ENCODE measurements at regions not wholly inside any gene's neighbourhood (a gene's known extent, or its start where the extent isn't known, plus 50 kb on each side); places are given as distances from the start of the nearest gene placed in this dataset.

DNA sequence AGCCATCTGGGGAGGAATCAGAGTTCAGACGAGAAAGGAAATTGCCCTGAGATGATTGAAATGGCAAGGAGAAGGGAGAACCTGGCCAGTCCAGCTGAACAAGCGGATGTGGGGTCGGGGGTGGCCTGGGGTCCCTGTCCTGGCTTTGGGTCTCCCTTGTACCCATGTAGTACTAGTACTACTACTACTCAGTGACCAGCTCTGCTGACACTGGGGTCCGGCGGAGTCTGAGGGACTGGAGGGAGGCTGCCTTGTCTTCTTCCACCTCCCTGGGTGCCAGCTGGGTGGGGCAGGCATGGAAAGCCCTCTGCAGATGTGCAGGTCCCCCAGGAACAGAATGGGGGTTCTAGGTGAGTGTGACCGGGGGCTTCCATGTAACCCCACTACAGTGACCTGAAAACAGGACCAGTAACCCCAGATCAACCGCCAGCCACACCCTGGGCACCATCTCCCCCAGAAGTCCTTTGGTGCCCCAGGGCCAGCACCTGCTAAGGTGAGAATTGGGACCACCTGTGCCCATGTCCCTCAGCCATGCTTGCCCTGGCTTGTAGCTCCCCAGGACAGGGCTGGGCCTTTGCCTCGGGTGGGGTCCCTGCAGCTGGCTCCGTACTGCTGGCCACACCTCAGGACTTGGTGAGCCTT lies 89.1 kb upstream of the COL5A1 start:
- peaks cover 2% of the 10 kb centered on the region for H3K9me3 Mint-ChIP-seq
- no peaks in the 10 kb centered on the region for H3K36me3 Mint-ChIP-seq
- no peak overlapping the region for H3K4me3 Mint-ChIP-seq
- no peak overlapping the region for H3K27ac Mint-ChIP-seq
- no peak for DNase-seq
- no peaks in the 10 kb centered on the region for H3K4me1 Mint-ChIP-seq
- H3K27me3 Mint-ChIP-seq = peaks cover 14% of the 10 kb centered on the region
- CTCF ChIA-PET = no interaction called here

DNA sequence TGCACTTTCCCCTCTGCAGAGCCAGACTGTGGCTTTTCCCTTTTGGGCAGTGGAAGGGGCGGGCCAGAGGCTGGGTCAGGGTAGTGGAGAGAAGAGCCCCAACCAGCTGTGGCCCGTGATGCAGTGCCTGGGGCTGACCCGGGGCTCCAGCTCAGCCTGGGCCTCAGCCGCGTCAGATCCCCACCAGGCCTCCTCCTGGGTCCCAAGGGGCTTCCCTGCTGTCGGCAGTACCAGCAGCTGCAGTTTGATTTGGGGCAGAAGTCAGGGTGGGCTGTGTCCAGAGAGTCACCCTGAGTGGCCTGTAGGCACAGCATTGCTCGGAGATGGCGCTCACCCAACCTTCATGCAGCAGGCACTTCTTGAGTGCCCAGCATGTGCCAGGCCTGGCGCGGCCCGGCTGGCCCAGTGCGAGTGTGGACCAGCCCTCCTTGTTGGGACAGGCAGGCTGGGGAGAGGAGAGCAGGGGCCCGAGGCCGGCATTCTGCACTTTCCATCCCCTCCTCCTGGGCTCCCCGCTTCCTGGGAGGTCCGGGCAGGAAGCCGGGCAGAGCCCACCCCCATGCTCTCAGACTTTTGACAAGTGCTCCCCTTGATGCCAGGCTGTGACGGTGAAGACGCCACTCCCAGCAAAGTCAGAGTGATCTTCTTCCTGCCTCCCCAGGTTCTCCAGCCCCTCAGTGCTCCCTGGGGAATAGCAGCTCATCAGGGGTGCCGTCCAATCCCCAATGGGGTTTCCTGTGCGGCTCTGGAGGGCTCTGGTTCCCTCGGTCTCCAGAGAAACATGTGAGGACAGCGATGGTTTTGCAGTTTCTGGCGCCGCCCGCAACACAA lies 88.3 kb upstream of the COL5A1 start:
- CTCF ChIA-PET = no interaction called here
- Mint-ChIP-seq H3K36me3 (no peaks in the 10 kb centered on the region), H3K9me3 (peaks cover 2% of the 10 kb centered on the region), H3K27me3 (peaks cover 14% of the 10 kb centered on the region), H3K4me3 (no peak overlapping the region), H3K4me1 (no peaks in the 10 kb centered on the region), H3K27ac (no peak overlapping the region)
- no peak for DNase-seq

DNA sequence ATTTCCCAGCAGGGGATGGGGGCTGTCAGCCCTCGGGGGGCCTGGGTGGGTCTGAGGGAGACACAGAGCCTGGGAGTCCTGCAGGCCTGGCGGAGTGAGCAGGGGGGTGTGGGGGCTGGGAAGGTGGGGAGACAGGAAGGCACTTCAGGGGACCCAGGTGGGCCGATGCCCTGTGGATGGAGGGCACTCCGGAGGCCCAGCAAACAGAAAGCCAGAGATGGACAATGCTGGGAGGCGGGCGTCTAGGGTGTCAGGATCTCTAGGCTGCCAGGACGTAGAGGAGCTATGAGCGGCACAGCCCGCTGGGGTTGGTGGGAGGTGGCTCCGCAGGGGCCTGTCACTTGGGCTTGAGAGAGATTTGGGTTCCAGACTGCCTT lies 87.6 kb upstream of the COL5A1 start:
- Mint-ChIP-seq H3K27ac (no peak overlapping the region), H3K27me3 (peaks cover 21% of the 10 kb centered on the region), H3K4me3 (no peak overlapping the region), H3K4me1 (peaks cover under 1% of the 10 kb centered on the region), H3K9me3 (peaks cover 2% of the 10 kb centered on the region), H3K36me3 (no peaks in the 10 kb centered on the region)
- CTCF ChIA-PET = no interaction called here
- no peak for DNase-seq

DNA sequence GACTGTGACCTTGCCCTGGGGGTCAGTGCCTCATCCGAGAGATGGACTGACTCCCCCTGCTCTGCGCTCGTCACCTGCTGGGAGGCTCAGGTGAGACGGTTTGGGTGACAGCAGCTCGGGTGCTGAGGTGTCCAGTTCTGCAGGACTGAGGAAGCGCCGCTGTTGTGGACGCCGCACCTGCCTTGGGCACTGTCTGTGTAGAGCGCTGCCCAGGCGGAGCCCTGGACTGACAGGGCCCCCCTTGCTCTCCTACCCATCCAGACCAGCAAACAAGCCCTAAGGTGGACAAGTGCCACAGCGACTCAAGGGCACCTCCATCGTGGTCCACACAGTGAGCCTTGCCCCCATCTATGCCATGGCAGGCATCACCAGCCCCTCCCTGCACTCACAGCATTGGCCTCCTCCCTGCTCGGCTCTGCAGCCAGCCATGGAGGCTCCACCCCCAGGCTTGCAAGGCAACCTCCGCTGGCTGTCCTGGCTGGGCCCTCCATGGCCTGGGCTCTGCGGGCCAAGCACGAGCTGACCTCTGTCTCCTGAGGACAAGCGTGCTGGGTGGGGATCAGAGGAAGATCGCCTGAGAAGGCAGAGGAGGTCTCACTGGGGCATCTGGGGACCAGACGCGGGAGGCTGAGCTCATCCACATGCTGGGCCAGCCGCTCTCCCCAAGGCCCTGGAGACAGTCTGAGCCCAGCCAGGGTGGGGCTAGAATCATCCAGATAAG lies 87.1 kb upstream of the COL5A1 start:
- no peak for DNase-seq
- Mint-ChIP-seq H3K4me1 (peaks cover 2% of the 10 kb centered on the region), H3K27ac (no peak overlapping the region), H3K9me3 (peaks cover 2% of the 10 kb centered on the region), H3K4me3 (no peak overlapping the region), H3K36me3 (no peaks in the 10 kb centered on the region), H3K27me3 (peaks cover 23% of the 10 kb centered on the region)
- CTCF ChIA-PET = no interaction called here

DNA sequence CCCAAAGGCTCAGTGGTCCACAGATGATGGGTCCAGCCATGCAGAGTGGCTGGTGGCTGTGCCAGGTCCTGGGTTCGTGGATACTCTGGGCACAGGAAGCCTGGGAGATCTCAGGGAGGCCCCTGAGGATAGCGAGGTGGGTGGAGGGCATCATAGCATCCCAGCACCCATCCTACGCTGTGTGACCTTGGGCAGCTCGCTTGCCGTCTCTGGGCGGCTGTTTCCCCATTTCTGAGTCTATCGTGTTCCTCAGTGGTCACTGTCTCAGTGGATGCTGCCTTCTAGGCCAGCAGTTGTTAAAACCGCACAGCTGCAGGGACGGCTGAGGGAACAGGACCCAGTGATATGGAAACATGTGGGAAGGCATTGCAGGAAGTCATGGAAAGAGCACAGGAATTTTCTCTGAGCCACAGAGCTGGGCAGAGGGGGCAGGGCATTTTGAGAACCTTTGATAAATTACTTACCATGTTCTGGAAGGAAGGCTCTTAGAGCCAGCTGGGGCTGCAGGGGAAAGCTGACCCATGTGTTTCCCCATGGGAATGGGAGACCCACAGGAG lies 86.4 kb upstream of the COL5A1 start:
- H3K4me3 Mint-ChIP-seq = no peak overlapping the region
- CTCF ChIA-PET = no interaction called here
- H3K9me3 Mint-ChIP-seq = peaks cover 2% of the 10 kb centered on the region
- H3K4me1 Mint-ChIP-seq = peaks cover 2% of the 10 kb centered on the region
- no peaks in the 10 kb centered on the region for H3K36me3 Mint-ChIP-seq
- peaks cover 23% of the 10 kb centered on the region for H3K27me3 Mint-ChIP-seq
- H3K27ac Mint-ChIP-seq = no peak overlapping the region
- no peak for DNase-seq

DNA sequence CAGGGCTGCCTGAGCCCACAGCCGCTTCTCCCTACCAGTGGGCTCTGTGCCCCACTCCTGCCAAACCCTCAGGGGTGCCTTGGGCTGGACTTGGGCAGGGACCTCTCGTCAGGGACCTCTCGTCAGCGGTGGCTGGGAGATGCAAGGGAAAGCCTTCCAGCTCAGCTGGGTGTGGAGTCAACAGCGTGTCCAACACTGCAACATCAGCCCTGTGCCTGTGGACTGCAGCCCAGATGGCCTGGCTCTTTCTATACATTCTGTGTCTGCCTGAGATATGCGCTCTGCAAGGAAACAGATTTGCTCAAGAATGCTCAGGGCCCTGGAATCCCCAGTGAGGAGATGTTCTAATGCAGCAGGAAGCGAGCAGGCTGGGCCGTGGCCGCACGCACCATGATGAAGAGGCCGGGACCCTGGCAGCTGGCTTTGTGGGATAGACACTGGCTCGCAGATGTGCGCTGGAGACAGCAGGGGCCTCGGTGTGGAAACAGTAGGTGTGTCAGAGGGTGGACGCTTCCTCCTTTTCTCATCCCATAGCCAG lies 85.0 kb upstream of the COL5A1 start:
- Mint-ChIP-seq H3K27me3 (peaks cover 24% of the 10 kb centered on the region), H3K4me3 (no peak overlapping the region), H3K27ac (no peak overlapping the region), H3K4me1 (peaks cover 7% of the 10 kb centered on the region), H3K36me3 (no peaks in the 10 kb centered on the region), H3K9me3 (no peaks in the 10 kb centered on the region)
- no peak for DNase-seq
- CTCF ChIA-PET = no interaction called here

DNA sequence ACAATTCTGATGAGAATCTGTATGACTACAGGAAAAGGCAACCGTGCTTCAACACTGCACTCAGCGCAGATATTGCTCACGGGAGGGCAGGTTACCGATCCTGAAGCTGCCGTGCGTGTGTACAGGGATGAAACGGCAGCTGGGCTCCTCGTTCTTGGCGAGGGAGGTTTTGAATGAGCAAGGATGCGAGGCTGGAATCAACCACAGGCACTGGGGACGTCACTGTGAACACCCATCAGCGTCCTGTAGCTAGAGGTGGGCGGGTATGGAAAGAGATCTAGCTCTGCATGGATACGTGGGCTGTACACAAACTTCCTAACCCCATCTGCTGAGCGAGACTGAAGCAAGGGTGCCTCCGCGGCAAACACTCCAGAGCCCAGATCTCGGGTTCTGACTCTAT lies 84.3 kb upstream of the COL5A1 start:
- Mint-ChIP-seq H3K4me1 (peaks cover 7% of the 10 kb centered on the region), H3K27me3 (peaks cover 20% of the 10 kb centered on the region), H3K27ac (no peak overlapping the region), H3K36me3 (no peaks in the 10 kb centered on the region), H3K9me3 (no peaks in the 10 kb centered on the region), H3K4me3 (no peak overlapping the region)
- CTCF ChIA-PET = no interaction called here
- DNase-seq = no peak

DNA sequence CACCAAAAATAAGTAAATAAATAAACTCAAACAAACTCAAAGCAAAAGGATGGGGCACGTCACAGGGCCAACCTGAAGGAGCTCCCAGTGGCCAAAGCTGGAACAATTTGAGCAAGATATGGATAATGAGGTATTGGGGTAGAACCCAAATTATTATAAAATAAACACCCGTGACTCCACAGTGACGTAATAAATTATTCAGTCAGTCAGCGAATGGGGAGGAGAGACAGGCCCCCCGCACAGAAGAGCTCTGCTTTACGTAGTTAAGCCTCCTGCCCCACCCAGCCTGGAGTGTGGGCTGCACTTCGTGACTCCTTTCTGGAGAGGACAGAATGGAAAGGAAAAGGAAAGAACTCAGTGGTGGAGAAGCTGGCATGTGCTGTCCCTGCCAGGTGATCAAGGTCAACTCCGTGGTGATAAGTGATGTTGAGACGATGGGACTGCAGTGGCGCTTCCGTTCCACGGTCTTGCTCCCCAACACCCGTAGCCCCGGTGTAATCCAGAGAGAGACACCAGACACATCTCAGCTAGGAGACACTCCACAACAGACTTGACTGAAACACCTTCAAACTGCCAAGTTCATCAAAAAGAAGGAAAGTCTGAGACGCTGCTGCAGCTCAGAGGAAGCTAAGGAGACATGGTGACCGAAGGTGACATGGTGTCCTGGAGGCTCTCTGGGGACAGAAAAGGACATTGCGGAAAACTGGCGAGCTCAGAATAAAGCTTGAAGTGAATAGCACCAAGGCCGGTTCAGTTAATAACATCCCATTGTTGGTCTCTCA lies 83.3 kb upstream of the COL5A1 start:
- no peak for DNase-seq
- Mint-ChIP-seq H3K27me3 (peaks cover 17% of the 10 kb centered on the region), H3K4me1 (peaks cover 7% of the 10 kb centered on the region), H3K36me3 (no peaks in the 10 kb centered on the region), H3K27ac (peak overlapping the region; percentile 58), H3K9me3 (peaks cover 2% of the 10 kb centered on the region), H3K4me3 (no peak overlapping the region)
- CTCF ChIA-PET = no interaction called here

DNA sequence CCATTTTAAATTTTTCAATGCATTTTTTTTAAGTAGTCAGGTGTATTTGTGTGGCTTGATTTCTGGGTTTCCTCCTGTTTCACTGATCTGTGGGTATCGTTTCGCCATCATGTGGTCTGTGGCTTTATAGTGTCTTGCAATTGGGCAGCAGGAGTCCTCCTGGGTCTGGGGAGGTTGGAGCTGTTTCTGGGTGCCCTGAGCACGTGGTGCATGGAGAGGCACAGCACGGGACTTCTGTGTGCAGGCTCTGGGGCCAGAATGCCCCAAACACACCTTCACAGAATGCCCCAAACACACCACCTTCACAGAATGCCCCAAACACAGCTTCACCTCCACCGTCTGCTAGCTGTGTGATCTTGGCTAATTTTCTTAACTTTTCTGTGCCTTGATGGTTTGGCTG lies 82.6 kb upstream of the COL5A1 start:
- CTCF ChIA-PET = no interaction called here
- H3K4me3 Mint-ChIP-seq = no peak overlapping the region
- H3K4me1 Mint-ChIP-seq = peaks cover 7% of the 10 kb centered on the region
- H3K36me3 Mint-ChIP-seq = no peaks in the 10 kb centered on the region
- H3K27ac Mint-ChIP-seq = no peak overlapping the region
- no peak for DNase-seq
- H3K9me3 Mint-ChIP-seq = peaks cover 3% of the 10 kb centered on the region
- peaks cover 13% of the 10 kb centered on the region for H3K27me3 Mint-ChIP-seq

DNA sequence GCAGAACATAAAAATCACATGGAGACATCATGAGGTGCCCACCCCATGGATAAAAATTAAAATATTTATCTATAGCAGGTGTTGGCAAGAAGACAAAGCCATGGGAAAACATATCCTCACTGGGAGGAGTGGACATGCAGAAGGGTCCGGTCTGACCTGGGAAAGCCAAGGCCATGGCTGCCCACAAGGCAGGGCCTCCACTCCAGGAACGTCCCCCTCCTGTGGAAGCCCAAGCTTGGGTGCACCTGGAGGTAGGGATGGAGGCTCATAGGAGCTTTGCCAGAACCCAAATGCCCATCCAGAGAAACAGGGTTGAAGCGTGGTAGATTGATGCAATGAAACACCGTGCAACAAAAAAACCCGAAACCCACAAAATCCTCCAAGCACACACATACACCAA lies 81.4 kb upstream of the COL5A1 start:
- CTCF ChIA-PET = no interaction called here
- no peak for DNase-seq
- Mint-ChIP-seq H3K27me3 (peaks cover 13% of the 10 kb centered on the region), H3K4me3 (no peak overlapping the region), H3K4me1 (peaks cover 7% of the 10 kb centered on the region), H3K36me3 (no peaks in the 10 kb centered on the region), H3K9me3 (peaks cover 6% of the 10 kb centered on the region), H3K27ac (peak overlapping the region; percentile 6)

DNA sequence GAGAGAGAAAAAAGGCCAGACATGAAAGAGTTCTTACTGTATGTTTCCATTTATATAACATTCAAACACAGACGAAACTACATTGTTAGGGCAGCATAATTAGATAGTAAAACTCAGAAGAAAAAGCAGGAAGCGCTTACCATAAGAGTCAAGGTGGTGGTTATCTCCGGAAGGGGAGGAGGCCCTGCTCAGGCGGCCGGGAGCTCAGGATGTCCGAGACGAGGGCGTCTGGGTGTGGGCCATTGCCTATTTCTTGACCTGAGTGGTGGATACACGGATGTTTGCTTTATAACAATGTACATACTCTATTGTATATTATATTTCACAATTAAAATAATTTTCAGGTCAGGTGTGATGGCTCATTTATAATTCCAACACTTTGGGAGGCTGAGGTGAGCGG lies 80.9 kb upstream of the COL5A1 start:
- CTCF ChIA-PET = no interaction called here
- no peak for DNase-seq
- Mint-ChIP-seq H3K9me3 (peaks cover 6% of the 10 kb centered on the region), H3K4me1 (peaks cover 7% of the 10 kb centered on the region), H3K36me3 (no peaks in the 10 kb centered on the region), H3K4me3 (no peak overlapping the region), H3K27ac (peak overlapping the region; percentile 6), H3K27me3 (peaks cover 13% of the 10 kb centered on the region)

DNA sequence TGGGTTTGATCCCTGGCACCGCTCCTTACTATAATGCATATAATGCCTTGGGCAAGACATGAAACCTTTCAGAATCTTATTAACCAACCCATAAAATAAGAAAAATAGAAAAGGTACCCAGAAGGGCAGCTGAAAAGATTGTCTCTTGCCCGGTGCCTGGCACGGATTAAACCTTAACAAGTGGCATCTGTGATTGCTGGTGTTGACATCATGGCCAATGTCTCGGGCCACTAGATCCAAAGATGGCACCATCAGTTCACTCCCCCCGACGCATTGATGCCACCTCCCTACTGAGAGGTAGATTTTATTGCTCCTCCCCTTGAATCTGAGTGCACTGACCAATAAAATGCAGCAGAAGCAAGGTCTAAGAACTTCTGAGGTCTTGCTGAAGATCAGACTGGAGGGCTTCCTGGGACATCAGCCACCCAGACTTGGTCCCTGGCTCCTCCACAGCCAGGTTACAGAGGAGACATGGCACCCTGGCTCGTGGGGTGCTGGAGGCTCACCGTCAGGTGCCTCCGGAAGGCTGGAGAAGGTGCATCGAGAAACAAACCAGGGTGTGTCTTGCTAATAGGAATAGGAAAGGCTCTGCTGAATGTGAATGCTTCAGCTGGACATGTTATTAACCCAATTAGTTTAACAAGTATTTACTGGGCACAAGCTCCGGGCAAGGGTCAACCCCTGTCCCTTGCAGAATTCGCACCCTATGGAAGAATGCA lies 80.0 kb upstream of the COL5A1 start:
- peaks cover 15% of the 10 kb centered on the region for H3K27me3 Mint-ChIP-seq
- H3K27ac Mint-ChIP-seq = no peak overlapping the region
- H3K36me3 Mint-ChIP-seq = no peaks in the 10 kb centered on the region
- H3K4me1 Mint-ChIP-seq = peaks cover 7% of the 10 kb centered on the region
- CTCF ChIA-PET = no interaction called here
- no peak overlapping the region for H3K4me3 Mint-ChIP-seq
- peaks cover 6% of the 10 kb centered on the region for H3K9me3 Mint-ChIP-seq
- DNase-seq = no peak

DNA sequence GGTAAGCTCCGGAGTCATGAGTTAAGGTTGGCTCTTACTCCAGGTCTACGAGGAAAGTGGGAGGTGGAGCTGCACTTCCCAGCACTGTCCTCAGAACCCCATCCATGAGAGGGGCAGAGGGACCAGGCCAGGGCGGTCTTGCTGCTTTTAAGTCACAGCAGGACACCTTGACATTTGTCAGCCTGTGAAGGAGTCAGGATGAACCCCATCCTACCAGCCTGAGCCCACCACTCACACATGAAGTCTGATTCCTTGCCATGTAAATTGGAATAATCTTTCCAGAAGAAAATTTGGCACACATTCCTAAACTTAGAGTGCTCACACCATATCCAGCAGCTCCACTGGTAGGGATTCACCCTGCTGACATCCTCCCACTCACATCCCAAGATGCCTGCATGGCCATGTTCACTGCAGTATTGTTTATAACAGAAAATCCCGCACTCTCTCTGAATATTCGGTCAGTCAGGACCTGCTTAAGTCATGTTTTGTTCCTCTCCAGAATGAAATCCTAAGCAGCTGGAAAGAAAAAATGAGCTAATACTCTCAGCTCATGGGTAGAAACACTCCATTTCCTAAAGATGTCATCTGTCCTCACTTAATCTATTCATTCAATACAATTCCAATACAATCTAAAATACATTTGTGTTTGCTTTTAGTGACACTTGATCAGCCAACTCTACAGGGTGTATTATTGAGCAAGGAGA lies 79.3 kb upstream of the COL5A1 start:
- peaks cover 19% of the 10 kb centered on the region for H3K27me3 Mint-ChIP-seq
- H3K4me3 Mint-ChIP-seq = no peak overlapping the region
- no peak overlapping the region for H3K27ac Mint-ChIP-seq
- CTCF ChIA-PET = no interaction called here
- H3K9me3 Mint-ChIP-seq = peaks cover 6% of the 10 kb centered on the region
- peaks cover 7% of the 10 kb centered on the region for H3K4me1 Mint-ChIP-seq
- no peaks in the 10 kb centered on the region for H3K36me3 Mint-ChIP-seq
- no peak for DNase-seq

Data from activated naive CD4-positive, alpha-beta T cell treated with anti-CD3 and anti-CD28 coated beads, Interleukin-2, amount 10 ng/mL, durations not matched to agents 7 days and 5 days (primary cell).